PC-3 (cell line): ENCODE measurements at regions not wholly inside any gene's neighbourhood (a gene's known extent, or its start where the extent isn't known, plus 50 kb on each side); places are given as distances from the start of the nearest gene placed in this dataset.

Experiments used
- CTCF ChIP-seq: fragments of 300-600 bp; sonication (generic); conservative IDR thresholded peaks from 2 replicates; pipeline ENCODE4 v1.5.1; 2017; ENCODE audit warnings: antibody characterized with exemption, low read depth, mild to moderate bottlenecking, low read length
- EZH2 ChIP-seq: fragments of 300-600 bp; sonication (generic); IDR thresholded peaks from one replicate; pipeline ENCODE4 v1.6.1; 2017; ENCODE audit warnings: antibody characterized with exemption, mild to moderate bottlenecking, low read length; ENCODE audit not compliant: unreplicated experiment
- EZH2phosphoT487 ChIP-seq: fragments of 300-600 bp; sonication (generic); IDR thresholded peaks from 2 replicates; pipeline ENCODE4 v1.6.1; 2018; ENCODE audit warnings: mild to moderate bottlenecking, antibody characterized with exemption, low read length, borderline replicate concordance

GRCh38 chr2:152846697-152847470, 128.5 kb downstream of the ARL6IP6 start:
- no peak for TF ChIP-seq CTCF
- TF ChIP-seq EZH2, result no peak
- no peak for TF ChIP-seq EZH2phosphoT487
